T-cell (primary cell): ENCODE measurements at regions not wholly inside any gene's neighbourhood (a gene's known extent, or its start where the extent isn't known, plus 50 kb on each side); places are given as distances from the start of the nearest gene placed in this dataset.

Experiments
- ATAC-seq, 4 experiments: fragments of 200-7000 bp in 3 of 4; fragments of 150-1000 bp in 1 of 4; cut with Tn5 transposase; replicated peaks in 1 of 4; 1 replicate in 3 of 4; 2 replicates in 1 of 4; pipeline ENCODE4 v1.10.0; 2021; ENCODE audit warnings: moderate library complexity in 3 of 4, mild to moderate bottlenecking in 2 of 4, moderate number of reproducible peaks in 1 of 4
- CTCF ChIA-PET, 2 donors: fragments of 300-600 bp; sonication (Branson Sonifier 250); formaldehyde crosslinking; loops; one replicate each; lab custom pipeline; 2022; ENCODE audit warnings: antibody characterized with exemption in 2 of 2; lab: Charles Lee
- POLR2A ChIA-PET, 2 donors: fragments of 300-600 bp; sonication (Branson Sonifier 250); formaldehyde crosslinking; loops; one replicate each; lab custom pipeline; 2022; ENCODE audit warnings: antibody characterized with exemption in 2 of 2; lab: Charles Lee
- DNase-seq, 35 experiments: peaks; one replicate each; pipeline versions ENCODE4 v3.0.0 to v3.0.0-alpha.2; 2013 to 2023
- H3K27ac ChIP-seq: one replicate; pipeline ENCODE4 v1.5.1; 2013; ENCODE audit warnings: low read length
- H3K27me3 ChIP-seq, 2 experiments: replicated peaks in 1 of 2; 1 replicate in 1 of 2; 2 replicates in 1 of 2; pipeline versions ENCODE4 v1.6.1 to v1.7.0; 2013; ENCODE audit warnings: low read length in 1 of 2, mixed read lengths in 1 of 2; ENCODE audit not compliant: control insufficient read depth in 2 of 2, insufficient read depth in 2 of 2; ENCODE audit errors: extremely low read depth in 1 of 2
- H3K36me3 ChIP-seq, 2 donors: 1 replicate in 1 of 2; 2 replicates in 1 of 2; pipeline versions ENCODE4 v1.6.1 to v1.7.0; 2013; ENCODE audit warnings: low read length in 1 of 2; ENCODE audit not compliant: control insufficient read depth in 2 of 2, insufficient read depth in 1 of 2; ENCODE audit errors: extremely low read depth in 1 of 2
- H3K4me1 ChIP-seq, 2 experiments: 1 replicate in 1 of 2; 2 replicates in 1 of 2; pipeline versions ENCODE4 v1.6.1 to v1.7.0; 2013; ENCODE audit warnings: low read length in 2 of 2, mixed read lengths in 1 of 2; ENCODE audit not compliant: insufficient read depth in 2 of 2, control insufficient read depth in 1 of 2; ENCODE audit errors: extremely low read depth in 1 of 2
- H3K4me3 ChIP-seq, 2 donors: 1 replicate in 1 of 2; 2 replicates in 1 of 2; pipeline versions ENCODE4 v1.5.1 to v1.7.0; 2013; ENCODE audit warnings: mild to moderate bottlenecking in 2 of 2, low read length in 1 of 2, moderate library complexity in 1 of 2; ENCODE audit not compliant: control insufficient read depth in 1 of 2; ENCODE audit errors: extremely low read depth in 1 of 2
- H3K9me3 ChIP-seq: 2 replicates; pipeline ENCODE4 v1.7.0; 2013
- H3K27ac Mint-ChIP-seq, 2 donors: one replicate each; pipeline ENCODE4 v1.8.0; 2020 to 2021; ENCODE audit warnings: mild to moderate bottlenecking in 2 of 2, mixed read lengths in 2 of 2
- H3K27me3 Mint-ChIP-seq, 2 donors: one replicate each; pipeline ENCODE4 v1.8.0; 2021 to 2022; ENCODE audit warnings: mixed read lengths in 2 of 2
- H3K36me3 Mint-ChIP-seq: one replicate; pipeline ENCODE4 v1.8.0; 2021; ENCODE audit warnings: mixed read lengths
- H3K4me1 Mint-ChIP-seq, 3 donors: one replicate each; pipeline ENCODE4 v1.8.0; 2020 to 2022; ENCODE audit warnings: mixed read lengths in 3 of 3, mild to moderate bottlenecking in 1 of 3
- H3K4me3 Mint-ChIP-seq, 3 donors: one replicate each; pipeline ENCODE4 v1.8.0; 2020 to 2022; ENCODE audit warnings: mild to moderate bottlenecking in 3 of 3, mixed read lengths in 3 of 3, moderate library complexity in 3 of 3
- H3K9me3 Mint-ChIP-seq, 3 donors: one replicate each; pipeline ENCODE4 v1.8.0; 2020 to 2022; ENCODE audit warnings: mixed read lengths in 3 of 3
- WGBS: methylation state at CpG from one replicate; pipeline ENCODE4 v1.1.5; 2013; ENCODE audit warnings: missing lambda C conversion rate; ENCODE audit not compliant: insufficient coverage; 5-methylcytosine and 5-hydroxymethylcytosine counted together

DNA sequence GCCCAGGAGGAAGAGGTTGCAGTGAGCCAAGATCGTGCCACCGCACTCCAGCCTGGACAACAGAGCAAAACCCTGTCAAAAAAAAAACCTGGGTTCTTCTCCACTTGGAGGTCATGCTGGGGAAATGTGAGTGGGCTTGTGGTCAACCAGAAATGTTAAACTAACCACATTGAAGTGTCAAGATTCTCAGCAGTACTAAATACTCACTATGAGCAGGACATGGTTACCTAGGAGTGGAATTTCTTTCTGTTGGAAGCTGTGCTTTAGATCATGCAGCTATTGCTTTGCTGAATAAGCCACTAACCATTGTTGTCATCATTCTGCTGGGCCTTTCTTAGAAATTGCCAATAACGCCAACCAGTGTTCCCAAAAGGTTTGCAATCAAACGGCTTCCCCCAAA is 253.3 kb upstream of the TSHZ3 start:
- no peaks in the 10 kb centered on the region for H3K36me3 ChIP-seq
- DNase-seq (no peak), ATAC-seq (no peak)
- Mint-ChIP-seq H3K36me3 (no peaks in the 10 kb centered on the region), H3K27ac (no peak overlapping the region), H3K9me3 (no peaks in the 10 kb centered on the region), H3K4me3 (no peak overlapping the region), H3K4me1 (no peaks in the 10 kb centered on the region), H3K27me3 (peaks cover 0 to 15% of the 10 kb centered on the region in 2 donors)
- 88% methylated on average over 2 of the region's 4 CpGs for WGBS
- H3K9me3 ChIP-seq = no peaks in the 10 kb centered on the region
- H3K4me3 ChIP-seq = no peak overlapping the region
- ChIA-PET POLR2A (no interaction called here), CTCF (no interaction called here)
- no peak overlapping the region for H3K27ac ChIP-seq
- H3K4me1 ChIP-seq = no peaks in the 10 kb centered on the region
- peaks cover 0 to 5% of the 10 kb centered on the region in 2 experiments for H3K27me3 ChIP-seq

DNA sequence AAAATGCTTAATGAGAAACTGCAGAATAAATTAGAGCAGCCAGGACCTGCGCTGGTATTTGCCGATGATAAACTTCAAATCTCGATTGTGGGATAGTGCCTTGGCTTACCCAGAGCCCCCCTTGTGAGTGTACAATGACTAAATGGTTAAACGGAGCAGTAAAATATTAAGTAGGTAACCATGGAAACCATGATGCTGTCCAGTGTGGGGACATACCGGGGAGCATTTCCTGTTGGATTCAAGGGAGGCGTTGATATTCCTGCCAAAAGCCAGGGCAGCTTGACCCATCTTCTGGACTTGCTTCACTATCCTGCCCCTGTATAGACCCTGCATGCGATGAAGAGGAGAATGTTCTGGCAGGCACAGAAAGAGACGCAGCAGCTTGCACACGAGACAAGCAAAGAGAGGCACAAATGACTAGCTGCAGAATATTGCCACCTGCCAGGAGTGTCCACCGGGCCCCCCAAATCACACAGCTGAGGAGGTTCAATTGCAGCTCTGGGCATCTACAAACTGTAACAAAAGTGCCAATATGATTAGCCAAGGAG is 255.3 kb upstream of the TSHZ3 start:
- Mint-ChIP-seq H3K9me3 (no peaks in the 10 kb centered on the region), H3K4me3 (no peak overlapping the region), H3K36me3 (no peaks in the 10 kb centered on the region), H3K27ac (no peak overlapping the region), H3K27me3 (peaks cover 0 to 18% of the 10 kb centered on the region in 2 donors), H3K4me1 (no peaks in the 10 kb centered on the region)
- 82% methylated on average over 9 of the region's 10 CpGs for WGBS
- no peak overlapping the region for H3K4me3 ChIP-seq
- no peaks in the 10 kb centered on the region for H3K36me3 ChIP-seq
- H3K27me3 ChIP-seq = peaks cover 0 to 5% of the 10 kb centered on the region in 2 experiments
- H3K4me1 ChIP-seq = no peaks in the 10 kb centered on the region
- H3K27ac ChIP-seq = no peak overlapping the region
- DNase-seq (no peak), ATAC-seq (no peak)
- ChIA-PET CTCF (no interaction called here), POLR2A (no interaction called here)
- H3K9me3 ChIP-seq = no peaks in the 10 kb centered on the region

DNA sequence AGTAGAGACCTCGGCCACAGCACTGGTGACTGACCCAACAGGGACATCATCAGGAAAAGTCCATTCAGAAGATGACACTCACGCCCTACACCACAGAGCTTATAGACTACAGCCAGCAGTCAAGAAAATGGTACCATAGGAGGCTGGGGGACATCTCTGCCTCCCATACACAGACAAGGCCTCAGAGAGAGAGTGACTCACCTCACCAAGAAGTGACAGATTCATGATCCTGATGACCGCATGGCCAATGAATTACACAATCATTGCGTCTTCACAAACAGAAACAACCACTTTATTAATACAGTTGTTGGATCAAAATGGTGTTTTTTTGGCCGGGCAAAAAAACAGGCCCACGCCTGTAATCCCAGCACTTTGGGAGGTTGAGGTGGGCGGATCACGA is 260.8 kb upstream of the TSHZ3 start:
- 100% methylated on average over 1 of the region's 8 CpGs for WGBS
- ChIA-PET POLR2A (no interaction called here), CTCF (no interaction called here)
- peaks cover 1 to 17% of the 10 kb centered on the region in 2 donors for H3K27me3 Mint-ChIP-seq
- Histone ChIP-seq H3K4me1 (no peaks in the 10 kb centered on the region), H3K4me3 (no peak overlapping the region), H3K9me3 (no peaks in the 10 kb centered on the region), H3K36me3 (no peaks in the 10 kb centered on the region), H3K27ac (no peak overlapping the region), H3K27me3 (no peaks in the 10 kb centered on the region)
- ATAC-seq = no peak
- no peaks in the 10 kb centered on the region for H3K4me1 Mint-ChIP-seq
- no peaks in the 10 kb centered on the region for H3K9me3 Mint-ChIP-seq
- no peak overlapping the region for H3K4me3 Mint-ChIP-seq
- H3K27ac Mint-ChIP-seq = no peak overlapping the region
- no peaks in the 10 kb centered on the region for H3K36me3 Mint-ChIP-seq
- DNase-seq = no peak

- DNase-seq = no peak
- Histone ChIP-seq H3K27ac (no peak overlapping the region), H3K9me3 (no peaks in the 10 kb centered on the region), H3K4me1 (no peaks in the 10 kb centered on the region), H3K27me3 (no peaks in the 10 kb centered on the region), H3K36me3 (no peaks in the 10 kb centered on the region), H3K4me3 (no peak overlapping the region)
- POLR2A ChIA-PET = no interaction called here
- Mint-ChIP-seq H3K9me3 (peaks cover 0 to 3% (median 0%) of the 10 kb centered on the region in 3 donors), H3K27me3 (peaks cover 1 to 9% of the 10 kb centered on the region in 2 donors), H3K4me1 (no peaks in the 10 kb centered on the region), H3K36me3 (no peaks in the 10 kb centered on the region), H3K4me3 (no peak overlapping the region), H3K27ac (no peak overlapping the region)
- CTCF ChIA-PET = no interaction called here
- 81% methylated on average over 2 of the region's 3 CpGs for WGBS
- ATAC-seq = no peak
Observed at GRCh38 chr19:31611046-31611877, 262.0 kb upstream of the TSHZ3 start.

DNA sequence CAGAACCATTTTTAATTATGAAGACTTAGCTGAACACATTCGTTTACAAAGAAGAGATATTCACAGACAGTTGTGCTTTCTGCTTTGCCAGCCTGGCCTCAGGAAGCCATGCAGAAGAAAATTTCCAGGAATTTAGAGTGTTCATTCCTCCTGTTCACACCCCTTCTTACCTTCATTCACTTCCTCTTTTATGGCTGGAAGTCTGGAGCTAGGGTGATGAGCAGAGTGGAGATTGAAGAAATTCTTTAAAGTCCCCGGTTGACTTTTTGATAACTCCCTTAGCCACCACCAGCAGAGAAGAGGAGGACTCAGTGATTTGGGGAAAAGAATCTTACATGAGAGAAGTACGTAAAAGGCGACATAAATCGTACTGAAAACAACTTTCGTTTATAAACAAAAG is 263.6 kb upstream of the TSHZ3 start:
- no peak for DNase-seq
- POLR2A ChIA-PET = no interaction called here
- Mint-ChIP-seq H3K27ac (no peak overlapping the region), H3K27me3 (peaks cover 1 to 6% of the 10 kb centered on the region in 2 donors), H3K36me3 (no peaks in the 10 kb centered on the region), H3K9me3 (peaks cover 0 to 3% (median 0%) of the 10 kb centered on the region in 3 donors), H3K4me3 (no peak overlapping the region), H3K4me1 (no peaks in the 10 kb centered on the region)
- no peak for ATAC-seq
- Histone ChIP-seq H3K27ac (no peak overlapping the region), H3K36me3 (no peaks in the 10 kb centered on the region), H3K4me1 (no peaks in the 10 kb centered on the region), H3K9me3 (no peaks in the 10 kb centered on the region), H3K27me3 (no peaks in the 10 kb centered on the region), H3K4me3 (no peak overlapping the region)
- CTCF ChIA-PET = no interaction called here
- WGBS = no CpG with 5 or more reads among the region's 6 CpGs

GRCh38 chr19:31613683-31614219 is 264.5 kb upstream of the TSHZ3 start:
- Histone ChIP-seq H3K9me3 (no peaks in the 10 kb centered on the region), H3K27me3 (no peaks in the 10 kb centered on the region), H3K4me1 (no peaks in the 10 kb centered on the region), H3K27ac (no peak overlapping the region), H3K4me3 (no peak overlapping the region), H3K36me3 (no peaks in the 10 kb centered on the region)
- ChIA-PET CTCF (no interaction called here), POLR2A (no interaction called here)
- H3K27me3 Mint-ChIP-seq = peaks cover 1 to 3% of the 10 kb centered on the region in 2 donors
- DNase-seq (no peak), ATAC-seq (no peak)
- H3K4me1 Mint-ChIP-seq = no peaks in the 10 kb centered on the region
- WGBS = 71% methylated on average over 4 of the region's 4 CpGs
- no peaks in the 10 kb centered on the region for H3K36me3 Mint-ChIP-seq
- H3K9me3 Mint-ChIP-seq = peaks cover 0 to 3% (median 0%) of the 10 kb centered on the region in 3 donors
- H3K27ac Mint-ChIP-seq = no peak overlapping the region
- H3K4me3 Mint-ChIP-seq = no peak overlapping the region
